ENCODE measurements at regions not wholly inside any gene's neighbourhood (a gene's known extent, or its start where the extent isn't known, plus 50 kb on each side); places are given as distances from the start of the nearest gene placed in this dataset.

GRCh38 chr2:121101093-121101715, 183.8 kb downstream of the TFCP2L1 start:
- Histone ChIP-seq H3K4me3 (ENCODE audit: low read length) (no peak overlapping the region), H3K36me3 (ENCODE audit: control insufficient read depth, insufficient read depth, low read length) (no peaks in the 10 kb centered on the region), H3K4me1 (ENCODE audit: control insufficient read depth, insufficient read depth, low read length) (no peaks in the 10 kb centered on the region), H3K27me3 (ENCODE audit: control insufficient read depth, insufficient read depth, low read length) (no peaks in the 10 kb centered on the region), H3K9ac (ENCODE audit: low read length) (no peak overlapping the region), H3K9me3 (ENCODE audit: control insufficient read depth, low read length) (no peaks in the 10 kb centered on the region)

- no peaks in the 10 kb centered on the region for H3K27me3 ChIP-seq (ENCODE audit: control insufficient read depth, insufficient read depth, low read length)
- no peak overlapping the region for H3K9ac ChIP-seq (ENCODE audit: low read length)
Measured at GRCh38 chr2:121102941-121103340, 182.1 kb downstream of the TFCP2L1 start.

GRCh38 chr2:121103960-121104359, 181.0 kb downstream of the TFCP2L1 start:
- no peaks in the 10 kb centered on the region for H3K4me1 ChIP-seq (ENCODE audit: control insufficient read depth, insufficient read depth, low read length)
- H3K27me3 ChIP-seq (ENCODE audit: control insufficient read depth, insufficient read depth, low read length) = no peaks in the 10 kb centered on the region
- no peaks in the 10 kb centered on the region for H3K36me3 ChIP-seq (ENCODE audit: control insufficient read depth, insufficient read depth, low read length)
- no peaks in the 10 kb centered on the region for H3K9me3 ChIP-seq (ENCODE audit: control insufficient read depth, low read length)
- no peak overlapping the region for H3K4me3 ChIP-seq (ENCODE audit: low read length)
- H3K9ac ChIP-seq (ENCODE audit: low read length) = no peak overlapping the region

More at GRCh38 chr2:121102941-121103340, 182.1 kb downstream of the TFCP2L1 start:
- H3K4me1 ChIP-seq (ENCODE audit: control insufficient read depth, insufficient read depth, low read length) = no peaks in the 10 kb centered on the region
- H3K9me3 ChIP-seq (ENCODE audit: control insufficient read depth, low read length) = no peaks in the 10 kb centered on the region
- H3K4me3 ChIP-seq (ENCODE audit: low read length) = no peak overlapping the region
- no peaks in the 10 kb centered on the region for H3K36me3 ChIP-seq (ENCODE audit: control insufficient read depth, insufficient read depth, low read length)

- Histone ChIP-seq H3K4me1 (ENCODE audit: control insufficient read depth, insufficient read depth, low read length) (peaks cover under 1% of the 10 kb centered on the region), H3K36me3 (ENCODE audit: control insufficient read depth, insufficient read depth, low read length) (no peaks in the 10 kb centered on the region), H3K9ac (ENCODE audit: low read length) (no peak overlapping the region), H3K4me3 (ENCODE audit: low read length) (no peak overlapping the region), H3K9me3 (ENCODE audit: control insufficient read depth, low read length) (no peaks in the 10 kb centered on the region), H3K27me3 (ENCODE audit: control insufficient read depth, insufficient read depth, low read length) (no peaks in the 10 kb centered on the region)
Measured at GRCh38 chr2:121104721-121105141, 180.3 kb downstream of the TFCP2L1 start.

- no peak overlapping the region for H3K9ac ChIP-seq (ENCODE audit: low read length)
- H3K36me3 ChIP-seq (ENCODE audit: control insufficient read depth, insufficient read depth, low read length) = no peaks in the 10 kb centered on the region
- no peak overlapping the region for H3K4me3 ChIP-seq (ENCODE audit: low read length)
- no peaks in the 10 kb centered on the region for H3K9me3 ChIP-seq (ENCODE audit: control insufficient read depth, low read length)
- H3K27me3 ChIP-seq (ENCODE audit: control insufficient read depth, insufficient read depth, low read length) = no peaks in the 10 kb centered on the region
- peaks cover 9% of the 10 kb centered on the region for H3K4me1 ChIP-seq (ENCODE audit: control insufficient read depth, insufficient read depth, low read length)
Measured at GRCh38 chr2:121110924-121111323, 174.1 kb downstream of the TFCP2L1 start.

- Histone ChIP-seq H3K9me3 (ENCODE audit: control insufficient read depth, low read length) (no peaks in the 10 kb centered on the region), H3K4me1 (ENCODE audit: control insufficient read depth, insufficient read depth, low read length) (no peaks in the 10 kb centered on the region), H3K4me3 (ENCODE audit: low read length) (no peak overlapping the region), H3K36me3 (ENCODE audit: control insufficient read depth, insufficient read depth, low read length) (no peaks in the 10 kb centered on the region), H3K27me3 (ENCODE audit: control insufficient read depth, insufficient read depth, low read length) (no peaks in the 10 kb centered on the region), H3K9ac (ENCODE audit: low read length) (no peak overlapping the region)
Measured at GRCh38 chr2:121118951-121119350, 166.1 kb downstream of the TFCP2L1 start.

GRCh38 chr2:121120411-121120810, 164.6 kb downstream of the TFCP2L1 start:
- H3K4me1 ChIP-seq (ENCODE audit: control insufficient read depth, insufficient read depth, low read length) = no peaks in the 10 kb centered on the region

GRCh38 chr2:121120991-121121390, 164.0 kb downstream of the TFCP2L1 start:
- Histone ChIP-seq H3K9me3 (ENCODE audit: control insufficient read depth, low read length) (no peaks in the 10 kb centered on the region), H3K4me1 (ENCODE audit: control insufficient read depth, insufficient read depth, low read length) (no peaks in the 10 kb centered on the region), H3K4me3 (ENCODE audit: low read length) (no peak overlapping the region), H3K36me3 (ENCODE audit: control insufficient read depth, insufficient read depth, low read length) (no peaks in the 10 kb centered on the region), H3K9ac (ENCODE audit: low read length) (no peak overlapping the region), H3K27me3 (ENCODE audit: control insufficient read depth, insufficient read depth, low read length) (no peaks in the 10 kb centered on the region)

More at GRCh38 chr2:121120411-121120810, 164.6 kb downstream of the TFCP2L1 start:
- Histone ChIP-seq H3K27me3 (ENCODE audit: control insufficient read depth, insufficient read depth, low read length) (no peaks in the 10 kb centered on the region), H3K9me3 (ENCODE audit: control insufficient read depth, low read length) (no peaks in the 10 kb centered on the region), H3K36me3 (ENCODE audit: control insufficient read depth, insufficient read depth, low read length) (no peaks in the 10 kb centered on the region), H3K4me3 (ENCODE audit: low read length) (no peak overlapping the region), H3K9ac (ENCODE audit: low read length) (no peak overlapping the region)

- Histone ChIP-seq H3K4me3 (ENCODE audit: low read length) (no peak overlapping the region), H3K36me3 (ENCODE audit: control insufficient read depth, insufficient read depth, low read length) (no peaks in the 10 kb centered on the region), H3K9me3 (ENCODE audit: control insufficient read depth, low read length) (no peaks in the 10 kb centered on the region), H3K9ac (ENCODE audit: low read length) (no peak overlapping the region), H3K27me3 (ENCODE audit: control insufficient read depth, insufficient read depth, low read length) (no peaks in the 10 kb centered on the region), H3K4me1 (ENCODE audit: control insufficient read depth, insufficient read depth, low read length) (no peaks in the 10 kb centered on the region)
Measured at GRCh38 chr2:121121661-121122060, 163.3 kb downstream of the TFCP2L1 start.

- Histone ChIP-seq H3K9ac (ENCODE audit: low read length) (no peak overlapping the region), H3K9me3 (ENCODE audit: control insufficient read depth, low read length) (no peaks in the 10 kb centered on the region)
Measured at GRCh38 chr2:121123268-121123667, 161.7 kb downstream of the TFCP2L1 start.

GRCh38 chr2:121124330-121124729, 160.7 kb downstream of the TFCP2L1 start:
- Histone ChIP-seq H3K36me3 (ENCODE audit: control insufficient read depth, insufficient read depth, low read length) (no peaks in the 10 kb centered on the region), H3K9me3 (ENCODE audit: control insufficient read depth, low read length) (no peaks in the 10 kb centered on the region), H3K4me1 (ENCODE audit: control insufficient read depth, insufficient read depth, low read length) (peaks cover 14% of the 10 kb centered on the region)

More at GRCh38 chr2:121123268-121123667, 161.7 kb downstream of the TFCP2L1 start:
- Histone ChIP-seq H3K4me3 (ENCODE audit: low read length) (no peak overlapping the region), H3K27me3 (ENCODE audit: control insufficient read depth, insufficient read depth, low read length) (no peaks in the 10 kb centered on the region), H3K36me3 (ENCODE audit: control insufficient read depth, insufficient read depth, low read length) (no peaks in the 10 kb centered on the region), H3K4me1 (ENCODE audit: control insufficient read depth, insufficient read depth, low read length) (peaks cover 6% of the 10 kb centered on the region)

GRCh38 chr2:121125350-121125749, 159.7 kb downstream of the TFCP2L1 start:
- no peak overlapping the region for H3K9ac ChIP-seq (ENCODE audit: low read length)
- H3K36me3 ChIP-seq (ENCODE audit: control insufficient read depth, insufficient read depth, low read length) = no peaks in the 10 kb centered on the region
- no peak overlapping the region for H3K4me3 ChIP-seq (ENCODE audit: low read length)
- no peaks in the 10 kb centered on the region for H3K9me3 ChIP-seq (ENCODE audit: control insufficient read depth, low read length)
- peaks cover 19% of the 10 kb centered on the region for H3K4me1 ChIP-seq (ENCODE audit: control insufficient read depth, insufficient read depth, low read length)
- no peaks in the 10 kb centered on the region for H3K27me3 ChIP-seq (ENCODE audit: control insufficient read depth, insufficient read depth, low read length)

More at GRCh38 chr2:121124330-121124729, 160.7 kb downstream of the TFCP2L1 start:
- no peak overlapping the region for H3K4me3 ChIP-seq (ENCODE audit: low read length)
- no peak overlapping the region for H3K9ac ChIP-seq (ENCODE audit: low read length)
- H3K27me3 ChIP-seq (ENCODE audit: control insufficient read depth, insufficient read depth, low read length) = no peaks in the 10 kb centered on the region

Data from mucosa of stomach (tissue), 1 donor.